GM23248 (cell line): ENCODE measurements at regions not wholly inside any gene's neighbourhood (a gene's known extent, or its start where the extent isn't known, plus 50 kb on each side); places are given as distances from the start of the nearest gene placed in this dataset.

Experiments used
- DNase-seq: peaks from one replicate; pipeline ENCODE4 v3.0.0-alpha.2; 2015
- H2AFZ ChIP-seq: fragments of 200-600 bp; sonication (generic); 2 replicates; pipeline ENCODE4 v1.6.1; 2016; ENCODE audit warnings: antibody characterized with exemption
- H3F3A ChIP-seq: fragments of 200-600 bp; sonication (generic); 2 replicates; pipeline ENCODE4 v1.6.1; 2016; ENCODE audit warnings: mild to moderate bottlenecking, antibody characterized with exemption, mixed run types; ENCODE audit not compliant: insufficient read depth
- H3K27ac ChIP-seq: fragments of 200-600 bp; sonication (generic); 2 replicates; pipeline ENCODE4 v1.5.1; 2016; ENCODE audit warnings: mild to moderate bottlenecking
- H3K27me3 ChIP-seq: fragments of 200-600 bp; sonication (generic); replicated peaks from 2 replicates; pipeline ENCODE4 v1.6.1; 2016; ENCODE audit warnings: mild to moderate bottlenecking; ENCODE audit not compliant: insufficient read depth
- H3K36me3 ChIP-seq: fragments of 200-600 bp; sonication (generic); 2 replicates; pipeline ENCODE4 v1.6.1; 2016; ENCODE audit warnings: low read depth, mild to moderate bottlenecking
- H3K4me1 ChIP-seq: fragments of 200-600 bp; sonication (generic); 2 replicates; pipeline ENCODE4 v1.6.1; 2016; ENCODE audit warnings: mild to moderate bottlenecking; ENCODE audit not compliant: insufficient read depth
- H3K4me2 ChIP-seq: fragments of 200-600 bp; sonication (generic); one replicate; pipeline ENCODE4 v1.6.1; 2016; ENCODE audit warnings: mild to moderate bottlenecking; ENCODE audit not compliant: unreplicated experiment
- H3K4me3 ChIP-seq: fragments of 200-600 bp; sonication (generic); 2 replicates; pipeline ENCODE4 v1.5.1; 2016; ENCODE audit warnings: mild to moderate bottlenecking
- H3K79me2 ChIP-seq: fragments of 200-600 bp; sonication (generic); 2 replicates; pipeline ENCODE4 v1.6.1; 2016; ENCODE audit warnings: mild to moderate bottlenecking; ENCODE audit not compliant: insufficient read depth
- H3K9ac ChIP-seq: fragments of 200-600 bp; sonication (generic); 2 replicates; pipeline ENCODE4 v1.6.1; 2016; ENCODE audit warnings: mild to moderate bottlenecking
- H3K9me2 ChIP-seq: fragments of 200-600 bp; sonication (generic); 2 replicates; pipeline ENCODE4 v1.6.1; 2016; ENCODE audit warnings: mixed run types, mild to moderate bottlenecking, moderate library complexity; ENCODE audit not compliant: insufficient read depth
- H3K9me3 ChIP-seq: fragments of 200-600 bp; sonication (generic); one replicate; pipeline ENCODE4 v1.6.1; 2017; ENCODE audit warnings: low read depth
- H4K20me1 ChIP-seq: fragments of 200-600 bp; sonication (generic); 2 replicates; pipeline ENCODE4 v1.6.0; 2016; ENCODE audit not compliant: insufficient read depth
- EZH2 ChIP-seq: fragments of 200-600 bp; sonication (generic); IDR thresholded peaks from 2 replicates; pipeline ENCODE4 v1.6.1; 2018; ENCODE audit warnings: antibody characterized with exemption, mild to moderate bottlenecking; ENCODE audit not compliant: insufficient read depth, poor library complexity, severe bottlenecking
- EZH2phosphoT487 ChIP-seq: fragments of 200-600 bp; sonication (generic); IDR thresholded peaks from 2 replicates; pipeline ENCODE4 v1.6.1; 2018; ENCODE audit warnings: antibody characterized with exemption, moderate library complexity, mild to moderate bottlenecking, low read depth; ENCODE audit not compliant: insufficient read depth
- WGBS, 2 experiments: methylation state at CpG; one replicate each; pipeline ENCODE4 v1.1.6; 2015 to 2017; ENCODE audit warnings: low lambda C conversion rate in 2 of 2, low coverage in 1 of 2; ENCODE audit errors: missing lambda C conversion rate in 2 of 2; 5-methylcytosine and 5-hydroxymethylcytosine counted together
- in situ Hi-C: fragments of 300-500 bp; cut with MboI; formaldehyde crosslinking; loops from 2 replicates; pipeline ENCODE4 v1.15.0; 2020

- 36 to 43% methylated on average over 3 of the region's 3 CpGs for WGBS, 2 experiments
- DNase-seq: no peak
- no peak overlapping the region for H2AFZ ChIP-seq
- H4K20me1 ChIP-seq: no peaks in the 10 kb centered on the region
- in situ Hi-C loops: no loop called here
- no peaks in the 10 kb centered on the region for H3K9me3 ChIP-seq
- H3K9me2 ChIP-seq: no peaks in the 10 kb centered on the region
- no peak overlapping the region for H3K4me3 ChIP-seq
- H3K27me3 ChIP-seq: no peaks in the 10 kb centered on the region
- H3K4me2 ChIP-seq: no peak overlapping the region
- peaks cover 7% of the 10 kb centered on the region; the same call in 1 of the 2 replicates for H3K4me1 ChIP-seq
- TF ChIP-seq EZH2 (no peak), EZH2phosphoT487 (no peak)
- H3F3A ChIP-seq: peaks cover 4% of the 10 kb centered on the region; the same call in 1 of the 2 replicates
- H3K9ac ChIP-seq: no peak overlapping the region
- H3K79me2 ChIP-seq: no peaks in the 10 kb centered on the region
- no peaks in the 10 kb centered on the region for H3K36me3 ChIP-seq
- H3K27ac ChIP-seq: no peak overlapping the region
These were observed 146.5 kb downstream of the EBLN2 start for GRCh38 chr3:73207946-73208440.

GRCh38 chr3:73210759-73211158 is 149.3 kb downstream of the EBLN2 start:
- H3K79me2 ChIP-seq: no peaks in the 10 kb centered on the region
- TF ChIP-seq EZH2 (no peak), EZH2phosphoT487 (no peak)
- H3F3A ChIP-seq: peaks cover 32% of the 10 kb centered on the region
- H3K27ac ChIP-seq: no peak overlapping the region
- in situ Hi-C loops: no loop called here
- H4K20me1 ChIP-seq: no peaks in the 10 kb centered on the region
- no peak overlapping the region for H3K9ac ChIP-seq
- H3K9me2 ChIP-seq: no peaks in the 10 kb centered on the region
- H3K36me3 ChIP-seq: no peaks in the 10 kb centered on the region
- no peaks in the 10 kb centered on the region for H3K27me3 ChIP-seq
- WGBS, 2 experiments: 87 to 89% methylated on average over 3 of the region's 3 CpGs
- no peak overlapping the region for H3K4me3 ChIP-seq
- no peak overlapping the region for H3K4me2 ChIP-seq
- peaks cover 22% of the 10 kb centered on the region for H3K4me1 ChIP-seq
- DNase-seq: no peak
- no peak overlapping the region for H2AFZ ChIP-seq
- H3K9me3 ChIP-seq: no peaks in the 10 kb centered on the region

- Histone ChIP-seq H3F3A (peaks cover 41% of the 10 kb centered on the region), H3K4me2 (no peak overlapping the region), H3K79me2 (no peaks in the 10 kb centered on the region), H3K9me3 (no peaks in the 10 kb centered on the region), H3K36me3 (no peaks in the 10 kb centered on the region), H3K27me3 (no peaks in the 10 kb centered on the region), H3K27ac (no peak overlapping the region), H3K4me1 (peaks cover 31% of the 10 kb centered on the region), H2AFZ (no peak overlapping the region), H3K4me3 (no peak overlapping the region), H3K9ac (no peak overlapping the region), H3K9me2 (no peaks in the 10 kb centered on the region), H4K20me1 (no peaks in the 10 kb centered on the region)
- no peak for DNase-seq
- in situ Hi-C loops: no loop called here
- 79 to 88% methylated on average over 3 of the region's 3 CpGs for WGBS, 2 experiments
- no peak for TF ChIP-seq EZH2
- no peak for TF ChIP-seq EZH2phosphoT487
These were observed 151.2 kb downstream of the EBLN2 start for GRCh38 chr3:73212683-73213082.

GRCh38 chr3:73213896-73214295 is 152.4 kb downstream of the EBLN2 start:
- no peaks in the 10 kb centered on the region for H3K79me2 ChIP-seq
- no peak for TF ChIP-seq EZH2
- 0 out of 2 replicates have a peak, but pooled peaks have one; percentile 59 for TF ChIP-seq EZH2phosphoT487
- no peak overlapping the region for H2AFZ ChIP-seq
- peak overlapping the region; percentile 73 for H3K27ac ChIP-seq
- peak; percentile 88 for DNase-seq
- no peaks in the 10 kb centered on the region for H3K36me3 ChIP-seq
- H3K9ac ChIP-seq: no peak overlapping the region
- peaks cover 31% of the 10 kb centered on the region for H3K4me1 ChIP-seq
- H4K20me1 ChIP-seq: no peaks in the 10 kb centered on the region
- no peak overlapping the region for H3K4me3 ChIP-seq
- in situ Hi-C loops: no loop called here
- H3K27me3 ChIP-seq: no peaks in the 10 kb centered on the region
- H3K9me2 ChIP-seq: no peaks in the 10 kb centered on the region
- no peaks in the 10 kb centered on the region for H3K9me3 ChIP-seq
- no peak overlapping the region for H3K4me2 ChIP-seq
- WGBS, 2 experiments: 0% methylated on average over 1 of the region's 1 CpG
- peaks cover 41% of the 10 kb centered on the region for H3F3A ChIP-seq

GRCh38 chr3:73214846-73215245 is 153.4 kb downstream of the EBLN2 start:
- Histone ChIP-seq H3K9me2 (no peaks in the 10 kb centered on the region), H3K4me2 (peak overlapping the region; percentile 84), H3K27me3 (no peaks in the 10 kb centered on the region), H3K4me1 (peaks cover 31% of the 10 kb centered on the region), H3K9ac (no peak overlapping the region), H3K9me3 (no peaks in the 10 kb centered on the region), H3K36me3 (no peaks in the 10 kb centered on the region), H3K79me2 (no peaks in the 10 kb centered on the region), H3F3A (peaks cover 41% of the 10 kb centered on the region), H3K27ac (peak overlapping the region; percentile 56), H4K20me1 (no peaks in the 10 kb centered on the region), H2AFZ (no peak overlapping the region), H3K4me3 (peak overlapping the region; percentile 42)
- WGBS, 2 experiments: 3 to 5% methylated on average over 2 of the region's 2 CpGs
- in situ Hi-C loops: no loop called here
- DNase-seq: peak; percentile 48
- TF ChIP-seq EZH2phosphoT487 (no peak), EZH2 (no peak)
